GM18498 (cell line): ENCODE measurements at regions not wholly inside any gene's neighbourhood (a gene's known extent, or its start where the extent isn't known, plus 50 kb on each side); places are given as distances from the start of the nearest gene placed in this dataset.
A peak's percentile ranks its signal among the peaks of the same experiment; 100 is the strongest.
"Not testable (repeated sequence)": the region's sequence is repeated elsewhere in the genome, so short reads cannot be mapped to it uniquely, and the experiment has no call there.

Source experiments
- ATAC-seq: cut with Tn5 transposase; IDR thresholded peaks from one replicate; pipeline ENCODE4 v1.9.1; 2021; ENCODE audit warnings: mild to moderate bottlenecking, moderate library complexity; ENCODE audit not compliant: unreplicated experiment

DNA sequence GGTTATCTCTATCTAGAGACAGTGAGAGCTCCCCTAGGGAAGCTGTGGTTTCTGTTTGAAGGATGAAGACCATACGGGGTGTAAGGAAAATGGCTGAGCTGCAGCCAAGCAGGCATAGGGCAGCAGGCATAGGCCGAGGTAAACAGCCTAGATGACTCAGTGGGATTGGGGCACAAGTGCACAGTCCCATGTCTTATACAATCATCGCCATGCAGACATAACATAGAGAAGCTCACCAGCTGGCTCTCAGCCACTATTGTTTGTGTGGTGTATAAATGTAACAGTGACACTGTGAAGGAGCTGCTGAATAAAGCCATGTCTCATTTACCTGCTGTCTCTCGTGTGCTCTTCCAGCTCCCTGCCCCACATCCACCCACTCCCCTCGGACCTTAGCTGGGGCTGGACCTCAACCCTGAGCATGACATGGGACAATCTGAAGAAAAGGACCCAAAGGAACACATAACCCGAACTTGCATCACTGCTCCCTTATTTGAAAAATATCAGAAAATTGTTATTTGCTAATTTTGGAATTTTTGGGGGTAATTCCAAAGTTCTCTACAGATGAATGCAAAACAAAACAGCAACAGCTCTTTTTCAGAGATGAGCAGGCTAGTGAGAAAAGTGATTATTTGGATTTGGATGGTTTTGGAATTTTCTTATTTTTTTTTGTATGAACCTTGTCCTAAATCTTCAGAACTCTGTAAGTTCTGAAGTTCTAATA is 582.7 kb downstream of the REEP3 start:
- ATAC-seq = no peak

DNA sequence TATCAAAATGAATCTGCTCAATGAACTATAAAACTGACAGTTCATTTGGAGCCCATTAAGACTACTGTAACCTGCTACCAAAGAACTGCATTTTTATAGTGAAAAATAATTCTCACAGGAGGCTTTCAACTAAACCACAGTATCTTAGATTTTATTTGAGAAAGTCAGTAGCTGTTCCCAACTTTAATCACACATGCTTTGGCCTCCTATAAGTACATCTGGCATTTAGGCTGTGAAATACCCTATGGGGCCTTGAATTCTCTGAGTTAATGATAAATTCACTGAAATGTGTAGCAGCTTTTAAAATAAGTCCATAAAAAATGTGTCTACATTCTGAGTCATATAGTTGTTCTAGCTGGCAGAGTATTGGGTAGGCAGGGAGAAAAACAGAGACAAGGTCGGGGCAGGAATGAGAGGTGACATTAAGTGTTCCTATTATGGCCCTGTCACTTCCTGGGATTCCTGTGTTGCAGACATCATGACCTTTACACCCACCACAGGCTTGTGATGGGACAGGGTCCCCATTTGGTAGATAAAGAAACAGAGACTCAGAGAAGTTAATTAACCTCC is 588.8 kb downstream of the REEP3 start:
- ATAC-seq = no peak

DNA sequence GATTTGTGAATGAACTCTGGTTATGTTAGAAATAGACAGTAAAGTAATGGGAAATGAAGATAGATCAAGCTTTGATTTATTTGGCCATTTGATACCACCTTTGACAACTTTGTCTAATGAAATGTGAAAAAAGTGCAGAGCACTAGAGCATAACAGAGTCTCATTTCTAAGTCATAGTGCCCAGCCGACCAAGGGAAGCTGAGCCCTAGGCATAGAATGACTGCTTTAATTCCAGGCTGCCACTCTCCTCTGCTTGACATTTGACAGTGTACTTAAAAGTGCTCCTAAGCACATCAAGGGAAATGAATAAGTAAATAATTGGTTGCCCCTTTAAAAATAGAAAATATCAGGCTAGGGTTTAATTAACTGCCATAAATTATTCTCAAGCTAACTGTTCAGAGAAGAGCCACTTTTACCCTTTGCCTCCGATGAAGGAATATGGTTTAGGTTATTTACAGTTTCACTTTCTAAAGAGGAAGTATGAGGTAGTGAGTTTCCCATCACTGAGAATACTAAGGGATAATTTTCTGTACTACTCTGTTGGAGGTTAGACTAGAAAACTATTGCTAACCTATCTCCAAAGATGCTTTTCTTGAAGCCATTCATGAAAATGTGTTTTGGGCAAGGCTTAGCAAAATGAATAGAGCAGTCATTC is 591.6 kb downstream of the REEP3 start:
- ATAC-seq = no peak

DNA sequence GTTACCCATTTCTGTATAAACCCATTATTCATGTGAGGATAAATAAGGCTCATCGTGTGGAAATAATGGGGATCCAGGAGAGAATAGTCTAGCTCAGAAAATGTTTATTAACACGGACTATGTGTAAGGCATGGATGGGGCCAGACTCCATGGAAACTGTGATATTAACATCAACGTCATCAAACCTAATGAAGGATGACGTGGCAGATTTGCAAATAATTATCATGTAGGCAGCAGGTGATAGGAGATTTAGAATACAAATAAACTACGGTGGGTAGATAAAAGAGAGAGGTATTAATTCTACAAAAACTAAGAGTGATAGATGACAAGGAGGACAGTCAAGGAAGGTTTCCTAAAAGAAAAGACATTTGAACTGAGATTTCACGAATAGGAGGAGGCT is 592.2 kb downstream of the REEP3 start:
- no peak for ATAC-seq

DNA sequence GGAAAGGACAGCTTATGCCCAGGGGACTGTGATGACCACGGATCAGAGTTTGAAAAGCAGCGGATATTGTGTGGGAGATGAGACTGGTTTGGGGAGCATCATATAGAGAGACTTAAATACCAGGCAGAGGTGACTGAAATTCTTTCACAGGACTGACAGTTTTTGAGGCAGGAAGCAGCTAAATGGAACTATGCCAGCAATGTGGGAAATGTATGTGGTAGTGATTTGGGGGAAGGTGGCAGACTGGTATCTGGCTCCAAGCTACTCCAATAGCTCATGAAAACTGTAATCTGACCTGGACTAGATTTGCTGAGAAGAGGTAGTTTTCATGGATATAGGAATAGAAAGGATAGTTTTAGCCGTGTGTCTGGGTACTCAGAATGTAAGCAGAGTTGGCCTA is 592.6 kb downstream of the REEP3 start:
- no peak for ATAC-seq

DNA sequence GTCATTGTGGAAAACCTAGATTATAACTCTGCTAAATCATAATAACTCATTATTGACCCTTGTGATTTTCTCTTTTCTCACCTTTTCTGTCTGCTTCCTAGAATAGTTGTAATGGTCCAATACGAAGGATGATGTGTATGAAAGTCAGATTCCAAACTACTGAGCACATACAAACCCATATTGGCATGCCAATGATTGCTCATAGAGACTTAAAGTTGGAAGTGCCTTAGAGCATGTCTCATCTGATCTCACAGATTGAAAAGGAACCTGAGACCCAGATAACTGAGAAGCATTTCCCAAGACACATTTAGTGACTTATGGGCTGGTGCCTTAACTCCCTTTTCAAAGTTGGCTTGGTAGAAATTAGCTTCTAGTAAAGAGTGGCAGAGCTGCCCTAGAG is 594.3 kb downstream of the REEP3 start:
- no peak for ATAC-seq

DNA sequence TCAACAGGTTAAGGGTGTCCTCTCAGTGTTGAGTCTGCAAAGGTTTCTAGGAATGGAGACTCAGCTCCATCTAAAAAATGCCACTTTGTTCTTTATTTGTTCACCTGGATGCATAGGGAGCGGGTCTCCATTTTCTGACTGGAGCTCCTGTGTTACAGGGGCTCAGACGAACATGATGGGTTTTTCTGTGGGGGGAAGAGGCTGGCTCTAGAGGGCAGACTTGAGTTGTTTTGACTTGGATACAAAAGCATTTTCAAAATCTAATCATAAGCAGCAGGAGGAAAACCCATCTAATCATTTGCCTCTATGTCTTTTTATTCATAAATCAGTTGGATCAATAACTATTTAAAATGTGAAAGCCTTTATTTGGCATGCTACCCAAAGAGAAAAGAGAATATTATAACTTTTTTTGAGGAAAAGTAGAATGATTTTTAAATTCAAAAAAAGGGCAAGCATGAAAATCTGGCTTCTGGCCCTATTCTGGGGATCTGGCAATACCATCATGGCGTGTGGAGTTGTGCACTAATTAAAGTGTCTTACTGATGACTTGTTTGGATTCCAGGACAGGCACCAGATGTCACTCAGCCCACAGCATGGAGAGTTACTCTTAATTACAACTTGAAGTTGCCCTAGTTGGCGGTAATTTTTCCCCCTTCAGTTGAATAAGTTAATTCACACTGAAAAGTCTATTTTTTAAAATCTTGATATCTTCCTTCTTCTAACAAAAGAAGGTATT is 594.9 kb downstream of the REEP3 start:
- ATAC-seq = no peak

DNA sequence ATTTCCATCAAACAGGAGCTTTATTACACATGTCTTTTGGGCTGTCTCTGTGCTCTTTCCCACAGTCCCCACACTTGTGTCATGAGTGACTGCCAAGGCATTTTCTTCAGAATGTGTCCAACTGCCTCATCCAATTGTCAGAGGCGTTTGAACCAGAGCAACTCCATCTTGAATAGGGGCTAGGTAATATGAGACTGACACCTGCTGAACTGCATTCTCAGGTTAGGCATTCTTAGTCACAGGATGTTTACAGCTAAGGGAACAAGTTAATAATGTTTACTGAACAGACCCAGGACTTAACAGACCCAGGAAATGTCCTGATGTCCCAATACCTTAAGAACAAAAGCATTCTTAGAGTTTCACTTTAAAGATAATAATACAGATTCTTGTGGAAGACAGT is 595.5 kb downstream of the REEP3 start:
- ATAC-seq = no peak

DNA sequence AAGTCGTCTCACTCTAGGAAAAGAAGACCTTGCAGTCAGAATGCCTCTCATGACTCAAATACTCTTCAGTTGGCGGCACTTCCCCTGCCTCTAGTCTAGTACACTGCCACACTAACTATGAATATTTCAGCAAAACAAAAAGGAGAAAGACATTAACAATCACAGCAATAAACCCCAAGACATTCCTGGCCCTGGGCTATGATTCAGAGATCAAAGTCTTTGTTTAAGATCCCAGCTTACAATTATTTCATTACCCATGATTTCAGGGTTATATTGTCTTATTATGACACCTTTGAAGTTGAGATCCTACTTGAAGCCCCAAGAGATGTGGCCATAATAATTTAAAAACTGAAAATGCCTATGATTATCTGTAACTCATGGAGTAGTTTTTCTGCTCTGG is 597.5 kb downstream of the REEP3 start:
- ATAC-seq = no peak

DNA sequence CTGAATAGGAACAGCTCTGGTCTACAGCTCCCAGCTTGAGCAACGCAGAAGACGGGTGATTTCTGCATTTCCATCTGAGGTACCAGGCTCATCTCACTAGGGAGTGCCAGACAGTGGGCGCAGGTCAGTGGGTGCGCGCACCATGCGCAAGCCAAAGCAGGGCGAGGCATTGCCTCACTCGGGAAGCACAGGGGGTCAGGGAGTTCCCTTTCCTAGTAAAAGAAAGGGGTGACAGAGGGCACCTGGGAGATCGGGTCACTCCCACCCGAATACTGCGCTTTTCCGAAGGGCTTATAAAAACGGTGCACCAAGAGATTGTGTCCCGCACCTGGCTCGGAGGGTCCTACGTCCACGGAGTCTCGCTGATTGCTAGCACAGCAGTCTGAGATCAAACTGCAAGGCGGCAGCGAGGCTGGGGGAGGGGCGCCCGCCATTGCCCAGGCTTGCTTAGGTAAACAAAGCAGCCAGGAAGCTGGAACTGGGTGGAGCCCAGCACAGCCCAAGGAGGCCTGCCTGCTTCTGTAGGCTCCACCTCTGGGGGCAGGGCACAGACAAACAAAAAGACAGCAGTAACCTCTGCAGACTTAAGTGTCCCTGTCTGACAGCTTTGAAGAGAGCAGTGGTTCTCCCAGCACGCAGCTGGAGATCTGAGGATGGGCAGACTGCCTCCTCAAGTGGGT is 599.2 kb downstream of the REEP3 start:
- ATAC-seq = not testable (repeated sequence)

DNA sequence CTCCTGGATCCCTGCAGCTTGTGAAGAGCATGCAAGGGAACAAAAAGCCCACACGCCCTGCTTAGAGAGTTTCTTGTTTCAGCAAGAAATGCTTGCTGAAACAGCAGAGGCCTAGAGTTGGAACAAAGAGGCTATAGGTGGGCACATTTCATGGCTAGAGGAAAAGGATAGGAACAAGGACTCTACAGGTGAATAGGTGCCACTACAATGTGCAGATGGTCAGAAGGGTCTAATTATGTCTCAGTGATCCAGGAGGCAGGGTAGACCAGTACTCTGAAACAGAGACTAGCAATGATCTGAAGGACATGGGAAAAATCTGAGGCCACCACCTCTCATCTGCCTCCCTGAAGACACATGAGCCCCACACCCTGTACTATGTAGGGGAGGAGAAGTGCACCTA is 609.0 kb downstream of the REEP3 start:
- ATAC-seq = no peak

DNA sequence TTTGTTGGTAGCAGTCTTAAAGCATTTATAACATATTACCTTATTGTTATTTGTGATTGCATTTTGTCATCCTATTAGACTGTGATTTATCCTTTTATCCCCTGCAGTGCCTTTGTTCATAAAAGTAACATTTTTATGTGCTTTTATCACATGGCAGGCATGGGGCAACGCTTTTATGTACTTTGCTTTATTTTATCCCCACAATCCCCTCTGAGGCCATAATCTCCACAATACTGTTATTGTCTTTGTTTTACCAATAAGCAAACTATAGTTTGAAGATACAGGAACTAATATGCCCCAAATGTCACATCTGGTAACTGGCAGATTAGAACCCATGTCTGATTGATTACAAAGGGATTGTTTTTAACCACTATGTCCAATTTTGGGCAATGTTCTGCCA is 613.5 kb downstream of the REEP3 start:
- ATAC-seq = no peak

DNA sequence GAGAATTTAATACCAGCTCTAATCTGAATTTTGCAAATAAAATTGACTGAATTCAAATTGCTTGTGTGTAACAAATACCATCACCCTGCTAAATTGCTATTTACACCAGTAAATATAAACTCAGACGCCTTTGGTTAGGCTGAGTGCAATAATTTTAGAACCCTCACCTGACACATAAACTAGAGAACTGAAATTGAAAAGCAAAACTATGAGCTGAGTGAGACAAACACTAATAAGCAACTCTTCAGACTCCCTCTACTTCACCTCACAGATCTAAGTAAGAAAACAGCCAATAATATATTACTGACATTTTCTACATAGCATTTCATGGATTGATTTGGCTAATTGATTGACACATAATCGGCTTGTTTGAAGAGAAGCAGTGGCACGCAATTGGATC is 621.2 kb downstream of the REEP3 start:
- peak; percentile 71 for ATAC-seq

DNA sequence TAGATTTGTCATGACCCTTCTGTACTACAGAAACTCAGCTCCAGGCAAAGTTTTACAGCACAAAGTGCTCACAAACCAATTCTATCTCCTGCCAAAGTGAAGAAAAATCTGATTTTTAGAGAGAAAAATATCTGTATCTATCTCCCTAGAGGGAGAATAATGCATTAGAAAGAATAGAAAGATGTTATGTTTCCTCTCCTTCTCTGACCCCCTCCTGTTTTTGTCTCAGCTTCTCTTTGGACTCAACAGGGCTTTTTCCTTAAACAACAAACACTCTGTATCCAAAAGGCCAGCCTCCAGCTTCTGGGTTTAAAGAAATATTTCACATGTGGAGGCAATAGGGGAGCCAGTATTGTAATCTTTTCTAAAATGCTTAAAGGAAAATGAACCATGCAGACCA is 627.4 kb downstream of the REEP3 start:
- no peak for ATAC-seq

DNA sequence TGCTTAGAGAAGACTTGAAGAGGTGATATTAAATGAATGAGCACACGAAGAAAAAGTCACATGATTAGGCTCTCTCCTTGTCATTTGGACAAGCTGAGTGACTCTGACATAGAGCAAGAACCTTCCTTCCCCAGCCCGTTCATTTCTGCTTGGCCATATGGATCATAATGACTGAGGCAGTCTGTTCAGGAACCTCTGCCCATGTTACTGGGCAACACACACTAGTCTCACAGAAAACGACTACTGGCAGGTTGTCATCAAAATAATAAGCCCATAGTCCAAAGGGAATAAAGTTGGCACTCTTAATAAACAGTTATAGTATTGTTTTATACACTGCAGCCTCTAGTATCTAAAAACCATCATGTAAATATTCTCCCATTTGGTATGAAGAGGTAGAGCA is 635.0 kb downstream of the REEP3 start:
- no peak for ATAC-seq

DNA sequence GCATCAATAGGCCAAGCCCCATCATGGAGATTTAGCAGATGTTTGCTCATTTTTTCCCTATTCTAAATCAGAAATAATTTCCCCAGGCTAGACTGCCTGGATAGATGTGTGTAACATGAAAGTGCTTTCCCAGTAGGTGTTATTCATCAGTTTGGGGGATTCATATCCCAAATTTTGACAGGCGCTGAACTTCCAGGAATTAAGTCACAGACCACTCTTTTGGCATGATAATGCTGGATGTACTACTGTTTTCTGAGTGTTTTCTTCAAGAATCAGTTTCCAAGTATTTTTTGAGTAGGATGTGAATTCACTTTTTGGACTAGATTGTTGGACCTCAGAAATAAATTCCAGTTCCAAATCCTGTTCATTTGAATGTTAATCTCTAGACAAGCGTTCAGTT is 637.4 kb downstream of the REEP3 start:
- ATAC-seq = no peak

DNA sequence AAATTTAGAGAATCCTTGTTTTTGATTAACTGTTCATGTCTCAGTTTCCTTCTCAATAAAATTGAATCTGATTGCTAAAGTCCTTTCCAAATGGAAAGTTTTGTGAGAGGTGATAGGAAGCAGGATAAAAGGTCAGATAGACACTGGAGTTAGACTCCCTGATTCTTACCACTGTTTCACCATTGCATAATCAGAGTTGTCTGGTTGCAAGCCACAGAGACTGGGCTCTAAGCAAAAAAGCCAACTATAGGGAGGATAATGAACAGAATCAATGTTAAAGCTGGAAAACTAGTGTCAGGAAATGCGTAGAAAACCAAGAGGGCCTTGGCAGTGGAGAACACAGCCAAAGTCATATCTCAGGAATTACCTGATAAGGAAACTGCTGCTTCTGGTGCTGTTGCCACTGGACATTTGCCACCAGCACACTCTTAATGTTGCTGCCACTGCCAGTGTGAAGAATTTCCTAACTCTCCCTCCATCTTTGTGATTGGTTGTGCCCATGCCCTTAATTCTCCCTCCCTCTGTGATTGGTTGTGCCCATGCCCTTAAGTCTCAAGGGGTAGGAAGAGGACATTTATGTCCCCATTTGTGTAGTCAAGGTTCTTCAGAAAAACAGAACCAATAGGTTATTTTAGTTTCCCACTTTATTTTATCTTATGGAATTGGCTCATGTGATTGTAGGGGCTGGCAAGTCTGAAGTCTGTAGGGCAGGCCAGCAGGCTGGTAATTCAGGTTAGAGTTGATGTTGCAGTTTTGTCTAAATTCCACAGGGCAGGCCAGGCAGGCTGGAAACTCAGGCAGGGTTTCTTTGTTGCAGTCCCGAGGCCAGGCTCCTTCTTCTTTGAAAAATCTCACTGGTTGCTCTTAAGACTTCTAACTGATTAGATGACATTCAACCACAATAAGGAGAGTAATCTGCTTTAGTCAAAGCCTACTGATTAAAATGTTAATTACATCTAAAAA is 639.0 kb downstream of the REEP3 start:
- no peak for ATAC-seq

DNA sequence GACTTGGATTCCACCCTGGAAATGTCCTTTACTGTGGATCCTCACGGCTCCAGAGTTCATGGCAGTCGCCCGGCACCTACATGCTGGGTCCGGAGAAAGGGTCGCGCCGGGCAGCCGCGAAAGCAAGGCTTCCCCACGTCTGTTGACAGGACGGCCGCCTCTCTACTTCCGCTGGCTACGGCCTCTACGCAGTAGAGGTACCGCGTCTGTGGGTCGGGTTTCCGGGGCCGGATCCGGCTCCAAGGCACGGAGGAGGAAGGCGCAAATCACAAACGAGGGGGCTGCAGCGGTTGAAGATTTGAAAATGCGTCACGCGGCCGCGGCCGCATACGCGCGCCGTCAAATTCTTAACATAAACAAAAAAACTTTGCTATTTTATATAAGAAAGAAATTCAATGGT is 649.6 kb downstream of the REEP3 start:
- ATAC-seq = no peak

DNA sequence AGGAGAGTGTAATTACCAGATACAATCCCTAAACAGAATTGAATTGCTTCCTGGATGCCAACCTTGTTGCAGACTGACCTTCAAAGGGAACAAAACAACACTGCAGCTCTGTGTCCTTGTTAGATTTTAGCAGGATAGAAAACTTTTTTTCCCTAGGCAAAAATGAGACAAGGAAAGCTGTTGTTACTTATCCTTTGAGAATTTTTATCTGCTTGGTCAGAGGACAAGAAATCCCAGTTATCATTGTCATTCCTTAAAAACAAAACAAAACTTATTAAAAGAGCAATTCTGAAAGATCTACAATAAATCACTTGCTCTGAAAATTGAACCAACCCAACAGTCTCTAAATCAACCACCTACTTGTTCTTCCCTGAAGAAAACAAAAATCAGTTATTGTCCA is 652.6 kb downstream of the REEP3 start:
- ATAC-seq = no peak

DNA sequence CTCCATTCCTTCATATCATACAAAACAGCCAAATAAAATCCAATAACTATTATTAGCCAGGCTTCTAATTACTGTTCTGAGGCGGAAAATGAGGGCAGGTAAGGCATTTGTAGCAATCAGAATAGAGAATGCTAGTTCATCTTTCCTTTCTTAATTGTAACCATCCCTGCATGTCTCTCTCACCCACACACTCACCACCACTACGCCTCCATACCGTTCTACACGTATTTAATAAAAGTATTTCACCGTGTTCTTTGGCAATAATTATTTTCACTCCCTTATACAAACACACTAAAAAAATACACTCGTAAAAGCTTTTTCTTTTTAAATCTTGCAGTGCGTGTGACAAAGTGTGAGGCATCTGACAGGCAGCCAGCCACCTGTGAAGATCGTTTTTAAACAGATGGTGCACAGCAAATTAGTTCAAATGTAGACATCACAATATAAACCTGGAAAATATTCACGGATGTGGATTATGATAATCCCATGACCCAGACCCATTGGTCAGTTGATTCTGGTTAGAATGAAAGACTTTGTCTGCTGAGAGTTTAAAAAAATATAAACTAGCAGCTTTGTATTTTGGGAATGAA is 653.6 kb downstream of the REEP3 start:
- no peak for ATAC-seq
